NCI-H2196 (cell line): ENCODE measurements at regions not wholly inside any gene's neighbourhood (a gene's known extent, or its start where the extent isn't known, plus 50 kb on each side); places are given as distances from the start of the nearest gene placed in this dataset.
"Not testable (repeated sequence)": the region's sequence is repeated elsewhere in the genome, so short reads cannot be mapped to it uniquely, and the experiment has no call there.

Experiments
- DNase-seq: peaks from one replicate; lab custom pipeline; 2025; ENCODE audit not compliant: unreplicated experiment; lab: John Stamatoyannopoulos, UW

- no peak for DNase-seq
These were observed 94.6 kb upstream of the KLF4 start for GRCh38 chr9:107584186-107584585.

- no peak for DNase-seq
These were observed 87.7 kb upstream of the KLF4 start for GRCh38 chr9:107577140-107577776.

- DNase-seq = no peak
These were observed 81.6 kb upstream of the KLF4 start for GRCh38 chr9:107571148-107571547.

- no peak for DNase-seq
These were observed 79.6 kb upstream of the KLF4 start for GRCh38 chr9:107569174-107569573.

- not testable (repeated sequence) for DNase-seq
These were observed 78.8 kb upstream of the KLF4 start for GRCh38 chr9:107568406-107568805.

- DNase-seq = no peak
These were observed 77.9 kb upstream of the KLF4 start for GRCh38 chr9:107567462-107567861.

GRCh38 chr9:107566611-107567061 lies 77.1 kb upstream of the KLF4 start:
- no peak for DNase-seq

- no peak for DNase-seq
These were observed 73.2 kb upstream of the KLF4 start for GRCh38 chr9:107562798-107563197.

GRCh38 chr9:107559494-107560086 lies 70.0 kb upstream of the KLF4 start:
- DNase-seq = no peak

GRCh38 chr9:107557236-107557990 lies 67.8 kb upstream of the KLF4 start:
- DNase-seq = no peak

- DNase-seq = no peak
These were observed 65.1 kb upstream of the KLF4 start for GRCh38 chr9:107554636-107555035.

- no peak for DNase-seq
These were observed 59.0 kb upstream of the KLF4 start for GRCh38 chr9:107548298-107549142.

- no peak for DNase-seq
These were observed 58.3 kb upstream of the KLF4 start for GRCh38 chr9:107547772-107548297.

GRCh38 chr9:107547303-107547702 lies 57.7 kb upstream of the KLF4 start:
- DNase-seq = no peak

GRCh38 chr9:107546859-107547258 lies 57.3 kb upstream of the KLF4 start:
- DNase-seq = no peak

- no peak for DNase-seq
These were observed 55.5 kb upstream of the KLF4 start for GRCh38 chr9:107545036-107545435.

GRCh38 chr9:107542411-107543157 lies 53.0 kb upstream of the KLF4 start:
- no peak for DNase-seq

- no peak for DNase-seq
These were observed 52.0 kb upstream of the KLF4 start for GRCh38 chr9:107541523-107541922.

- no peak for DNase-seq
These were observed 50.6 kb upstream of the KLF4 start for GRCh38 chr9:107540164-107540561.

- DNase-seq = no peak
These were observed 50.0 kb upstream of the KLF4 start for GRCh38 chr9:107539427-107540163.
